IMR-90 (cell line): ENCODE measurements at regions not wholly inside any gene's neighbourhood (a gene's known extent, or its start where the extent isn't known, plus 50 kb on each side); places are given as distances from the start of the nearest gene placed in this dataset.

ENCODE experiments used
- CHD1 ChIP-seq: IDR thresholded peaks from 2 replicates; pipeline ENCODE4 v1.6.1; 2012; ENCODE audit warnings: low read depth, low read length, improper control_type of control experiment
- POLR2A ChIP-seq: IDR thresholded peaks from 2 replicates; pipeline ENCODE4 v1.6.1; 2012; ENCODE audit warnings: mild to moderate bottlenecking, low read depth, low read length
- SMC3 ChIP-seq: fragments of 150-350 bp; IDR thresholded peaks from 2 replicates; pipeline ENCODE4 v1.6.1; 2016; ENCODE audit warnings: low read depth, mild to moderate bottlenecking, antibody characterized with exemption, low read length, moderate library complexity
- TF ChIP-seq, protein P1 (sequence below): fragments of 150-350 bp; IDR thresholded peaks from 2 replicates; pipeline ENCODE4 v1.6.1; 2017; ENCODE audit warnings: mild to moderate bottlenecking, antibody characterized with exemption, low read length, low read depth
- TF ChIP-seq, protein P2 (sequence below): conservative IDR thresholded peaks from 2 replicates; pipeline ENCODE4 v1.5.1; 2012; ENCODE audit warnings: mild to moderate bottlenecking, low read depth, low read length, improper control_type of control experiment

DNA sequence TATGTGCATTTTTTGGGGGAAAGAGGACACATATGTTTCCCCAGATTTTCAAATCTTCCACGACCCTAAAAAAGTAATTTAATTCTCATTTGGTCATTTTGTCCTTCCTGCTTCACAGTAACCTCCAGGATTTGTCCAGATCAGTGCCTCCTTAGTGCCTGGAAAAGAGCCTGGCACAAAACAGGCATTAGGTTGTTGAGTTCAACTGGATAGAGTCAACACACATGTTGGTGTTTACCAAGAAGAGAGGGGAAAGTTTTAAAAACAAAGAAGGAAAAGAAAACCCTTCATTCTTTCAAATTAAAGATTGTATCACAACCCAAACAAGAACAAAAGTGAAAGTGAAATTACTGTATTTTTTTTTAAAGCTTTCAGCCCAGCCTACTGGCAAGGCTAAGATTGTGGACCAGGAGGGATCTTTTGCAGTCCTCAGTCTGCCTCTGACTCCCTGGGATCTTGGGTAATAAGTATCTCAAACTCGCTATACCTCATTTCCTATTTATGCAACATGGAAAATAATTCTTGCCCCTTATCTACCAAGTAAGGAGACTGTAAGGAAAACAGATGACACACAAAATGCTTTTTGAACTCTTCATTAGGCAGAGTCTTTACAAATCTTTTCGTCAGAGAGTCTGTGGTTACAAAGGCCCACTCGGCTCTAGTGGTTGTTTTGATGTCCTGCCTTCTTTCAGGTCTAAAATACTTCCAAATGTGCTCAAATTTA is 57.8 kb downstream of the ZNF281 start:
- 0 out of 2 replicates have a peak, but pooled peaks have one; percentile 1 for TF ChIP-seq SMC3
- TF ChIP-seq, protein P1, sequence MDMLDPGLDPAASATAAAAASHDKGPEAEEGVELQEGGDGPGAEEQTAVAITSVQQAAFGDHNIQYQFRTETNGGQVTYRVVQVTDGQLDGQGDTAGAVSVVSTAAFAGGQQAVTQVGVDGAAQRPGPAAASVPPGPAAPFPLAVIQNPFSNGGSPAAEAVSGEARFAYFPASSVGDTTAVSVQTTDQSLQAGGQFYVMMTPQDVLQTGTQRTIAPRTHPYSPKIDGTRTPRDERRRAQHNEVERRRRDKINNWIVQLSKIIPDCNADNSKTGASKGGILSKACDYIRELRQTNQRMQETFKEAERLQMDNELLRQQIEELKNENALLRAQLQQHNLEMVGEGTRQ: no peak
- TF ChIP-seq, protein P2, sequence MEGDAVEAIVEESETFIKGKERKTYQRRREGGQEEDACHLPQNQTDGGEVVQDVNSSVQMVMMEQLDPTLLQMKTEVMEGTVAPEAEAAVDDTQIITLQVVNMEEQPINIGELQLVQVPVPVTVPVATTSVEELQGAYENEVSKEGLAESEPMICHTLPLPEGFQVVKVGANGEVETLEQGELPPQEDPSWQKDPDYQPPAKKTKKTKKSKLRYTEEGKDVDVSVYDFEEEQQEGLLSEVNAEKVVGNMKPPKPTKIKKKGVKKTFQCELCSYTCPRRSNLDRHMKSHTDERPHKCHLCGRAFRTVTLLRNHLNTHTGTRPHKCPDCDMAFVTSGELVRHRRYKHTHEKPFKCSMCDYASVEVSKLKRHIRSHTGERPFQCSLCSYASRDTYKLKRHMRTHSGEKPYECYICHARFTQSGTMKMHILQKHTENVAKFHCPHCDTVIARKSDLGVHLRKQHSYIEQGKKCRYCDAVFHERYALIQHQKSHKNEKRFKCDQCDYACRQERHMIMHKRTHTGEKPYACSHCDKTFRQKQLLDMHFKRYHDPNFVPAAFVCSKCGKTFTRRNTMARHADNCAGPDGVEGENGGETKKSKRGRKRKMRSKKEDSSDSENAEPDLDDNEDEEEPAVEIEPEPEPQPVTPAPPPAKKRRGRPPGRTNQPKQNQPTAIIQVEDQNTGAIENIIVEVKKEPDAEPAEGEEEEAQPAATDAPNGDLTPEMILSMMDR: no peak
- TF ChIP-seq CHD1: no peak
- TF ChIP-seq POLR2A: peak; percentile 68; the same call in 1 of the 2 replicates
